ENCODE measurements at regions not wholly inside any gene's neighbourhood (a gene's known extent, or its start where the extent isn't known, plus 50 kb on each side); places are given as distances from the start of the nearest gene placed in this dataset.
"Not testable (repeated sequence)": the region's sequence is repeated elsewhere in the genome, so short reads cannot be mapped to it uniquely, and the experiment has no call there.

DNA sequence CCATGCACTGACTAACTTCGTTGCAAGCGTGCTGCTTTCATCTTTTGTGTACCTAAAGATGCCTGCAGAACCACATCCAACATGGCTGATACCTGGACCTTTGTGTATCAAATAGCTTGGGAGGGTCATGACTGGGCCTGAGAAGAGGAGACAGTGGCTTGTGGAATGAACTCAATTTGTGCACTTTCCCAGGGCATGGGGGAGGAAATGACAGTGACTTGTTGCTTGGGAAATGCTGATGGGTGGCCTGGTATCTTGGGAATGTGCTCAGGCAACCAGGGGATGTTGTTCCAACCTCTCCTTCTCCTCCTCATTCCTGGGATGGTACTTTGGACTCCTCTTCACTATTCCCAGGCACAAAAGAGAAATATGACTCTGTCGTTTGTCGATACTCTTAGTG, 70.7 kb upstream of the ZNG1B start:
- intact Hi-C loops (cut with micrococcal nuclease); H2AFZ ChIP-seq (ENCODE audit: low read depth, low read length, poor library complexity, severe bottlenecking); H3K9me2 ChIP-seq (ENCODE audit: insufficient read depth); H4K20me1 ChIP-seq (ENCODE audit: insufficient read depth); CTCF ChIA-PET; H3K4me1 ChIP-seq (ENCODE audit: control insufficient read depth in 1 of 2, insufficient read depth in 2 of 2, low read length in 2 of 2); H3K9me3 ChIP-seq (ENCODE audit: control insufficient read depth in 1 of 2, insufficient read depth in 1 of 2, low read depth in 1 of 2, low read length in 2 of 2); ATAC-seq; BruUV-seq (replicated peaks); H3K27ac ChIP-seq (ENCODE audit: low read depth, low read length); RAD21 ChIA-PET (ENCODE audit: low non-redundant PET in 1 of 2, low total read pairs in 2 of 2, uncharacterized antibody in 2 of 2, unreplicated experiment in 2 of 2); H3K9ac ChIP-seq (ENCODE audit: low read length); H3K4me2 ChIP-seq (ENCODE audit: low read length); DNase-seq (ENCODE audit: low read depth, low spot score); POLR2A ChIA-PET; H3K79me2 ChIP-seq (ENCODE audit: insufficient read depth, low read length); H3K27me3 ChIP-seq (ENCODE audit: insufficient read depth, low read length); H3K4me3 ChIP-seq (replicated peaks in 1 of 2; ENCODE audit: low read depth in 1 of 2, low read length in 2 of 2); H3K36me3 ChIP-seq (ENCODE audit: control insufficient read depth in 1 of 2, insufficient read depth in 2 of 2, low read length in 2 of 2): not testable (repeated sequence)

DNA sequence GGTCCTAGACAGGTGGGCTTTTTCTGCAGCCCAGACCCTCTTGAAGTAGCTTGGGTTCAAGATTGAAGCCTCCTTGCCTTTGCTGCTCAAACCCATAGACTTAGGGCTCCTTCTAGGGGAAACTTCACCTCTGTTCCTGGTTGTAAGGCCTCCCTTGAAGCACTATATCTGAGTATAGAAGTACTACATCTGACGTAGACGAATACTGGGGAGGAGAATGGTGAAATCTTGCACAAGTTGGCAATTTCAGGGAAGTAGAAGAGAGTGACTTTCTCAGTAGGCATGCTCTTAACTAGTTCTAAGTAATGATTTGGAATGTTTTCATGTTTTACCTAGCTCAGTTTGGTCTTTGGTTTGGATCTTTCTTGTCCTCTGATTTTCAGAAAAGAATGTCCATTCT, 71.7 kb upstream of the ZNG1B start:
- H3K4me2 ChIP-seq (ENCODE audit: low read length); DNase-seq (ENCODE audit: low read depth, low spot score); H3K27me3 ChIP-seq (ENCODE audit: insufficient read depth, low read length); H3K4me1 ChIP-seq (ENCODE audit: control insufficient read depth in 1 of 2, insufficient read depth in 2 of 2, low read length in 2 of 2); ATAC-seq; H3K9me3 ChIP-seq (ENCODE audit: control insufficient read depth in 1 of 2, insufficient read depth in 1 of 2, low read depth in 1 of 2, low read length in 2 of 2); H3K9ac ChIP-seq (ENCODE audit: low read length); intact Hi-C loops (cut with micrococcal nuclease); POLR2A ChIA-PET; H3K27ac ChIP-seq (ENCODE audit: low read depth, low read length); H3K36me3 ChIP-seq (ENCODE audit: control insufficient read depth in 1 of 2, insufficient read depth in 2 of 2, low read length in 2 of 2); H3K9me2 ChIP-seq (ENCODE audit: insufficient read depth); H3K4me3 ChIP-seq (replicated peaks in 1 of 2; ENCODE audit: low read depth in 1 of 2, low read length in 2 of 2); H4K20me1 ChIP-seq (ENCODE audit: insufficient read depth); BruUV-seq (replicated peaks); RAD21 ChIA-PET (ENCODE audit: low non-redundant PET in 1 of 2, low total read pairs in 2 of 2, uncharacterized antibody in 2 of 2, unreplicated experiment in 2 of 2); H3K79me2 ChIP-seq (ENCODE audit: insufficient read depth, low read length); H2AFZ ChIP-seq (ENCODE audit: low read depth, low read length, poor library complexity, severe bottlenecking): not testable (repeated sequence)
- CTCF ChIA-PET: interaction anchor here (1.1 kb wide), 1 partner anchor 161 kb away, joined by 3 read pairs; no protein-coding TSS in a partner anchor
- peak; percentile 6; the same call in 1 of the 2 replicates for TF ChIP-seq RAD21 (IDR thresholded peaks at IDR 0.05; ENCODE audit: low read depth)

DNA sequence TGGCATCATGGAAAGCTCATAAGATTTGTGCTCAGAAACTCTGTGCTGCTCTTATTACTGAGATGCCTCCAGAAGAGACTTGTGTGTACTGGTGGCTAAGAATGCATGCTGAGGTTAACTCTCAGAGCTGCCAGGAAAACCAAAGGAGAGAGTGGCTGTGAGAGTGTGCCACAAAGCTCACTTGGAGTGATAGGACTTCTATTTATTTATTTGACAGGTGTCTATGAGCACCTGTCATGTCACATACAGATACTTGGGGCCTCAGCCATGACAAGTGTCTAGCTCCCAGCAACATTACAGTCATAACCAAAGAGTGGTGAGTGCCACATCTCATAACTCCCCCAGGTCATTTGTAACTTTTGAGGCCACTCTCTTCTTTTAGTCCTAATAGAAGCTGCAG, 72.2 kb upstream of the ZNG1B start:
- H3K4me3 ChIP-seq (replicated peaks in 1 of 2; ENCODE audit: low read depth in 1 of 2, low read length in 2 of 2); BruUV-seq (replicated peaks); H3K4me2 ChIP-seq (ENCODE audit: low read length); H4K20me1 ChIP-seq (ENCODE audit: insufficient read depth); DNase-seq (ENCODE audit: low read depth, low spot score); H3K36me3 ChIP-seq (ENCODE audit: control insufficient read depth in 1 of 2, insufficient read depth in 2 of 2, low read length in 2 of 2); H3K4me1 ChIP-seq (ENCODE audit: control insufficient read depth in 1 of 2, insufficient read depth in 2 of 2, low read length in 2 of 2); H3K27me3 ChIP-seq (ENCODE audit: insufficient read depth, low read length); POLR2A ChIA-PET; H3K27ac ChIP-seq (ENCODE audit: low read depth, low read length); intact Hi-C loops (cut with micrococcal nuclease); ATAC-seq; RAD21 ChIA-PET (ENCODE audit: low non-redundant PET in 1 of 2, low total read pairs in 2 of 2, uncharacterized antibody in 2 of 2, unreplicated experiment in 2 of 2); H2AFZ ChIP-seq (ENCODE audit: low read depth, low read length, poor library complexity, severe bottlenecking); H3K9me3 ChIP-seq (ENCODE audit: control insufficient read depth in 1 of 2, insufficient read depth in 1 of 2, low read depth in 1 of 2, low read length in 2 of 2); H3K79me2 ChIP-seq (ENCODE audit: insufficient read depth, low read length); H3K9ac ChIP-seq (ENCODE audit: low read length); H3K9me2 ChIP-seq (ENCODE audit: insufficient read depth): not testable (repeated sequence)
- CTCF ChIA-PET: interaction anchor here (1.1 kb wide), 1 partner anchor 160 kb away, joined by 3 read pairs; no protein-coding TSS in a partner anchor
